HEK293T (cell line): ENCODE measurements at regions not wholly inside any gene's neighbourhood (a gene's known extent, or its start where the extent isn't known, plus 50 kb on each side); places are given as distances from the start of the nearest gene placed in this dataset.

Experiments used
- BHLHE40 ChIP-seq: fragments of 450-650 bp; IDR thresholded peaks from 2 replicates; pipeline ENCODE4 v1.6.1; 2016; ENCODE audit warnings: mild to moderate bottlenecking, moderate library complexity, borderline replicate concordance
- L3MBTL2 ChIP-seq: fragments of 450-650 bp; conservative IDR thresholded peaks from 2 replicates; pipeline ENCODE4 v1.6.1; 2016; ENCODE audit warnings: mild to moderate bottlenecking

DNA sequence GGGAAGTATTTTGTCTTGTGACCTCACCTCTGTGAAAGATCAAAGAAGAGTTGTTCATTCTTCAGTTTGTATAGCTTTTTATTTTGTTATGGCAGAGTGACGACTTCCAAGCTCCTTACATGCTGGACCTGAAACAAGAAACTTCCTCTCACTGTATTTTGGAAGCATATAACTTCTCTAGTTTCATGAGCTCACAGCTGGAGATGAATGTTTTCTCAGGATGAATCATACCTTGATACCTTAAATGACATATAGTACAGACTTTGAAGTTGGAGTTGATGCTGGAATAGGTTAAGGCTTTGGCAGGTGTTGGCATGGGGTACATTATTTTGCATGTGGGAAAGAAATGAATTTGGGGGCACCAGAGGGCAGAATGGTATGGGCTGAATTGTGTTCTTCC lies 112.5 kb downstream of the SLC25A46 start:
- no peak for TF ChIP-seq L3MBTL2
- no peak for TF ChIP-seq BHLHE40
